NB4 (cell line): ENCODE measurements at regions not wholly inside any gene's neighbourhood (a gene's known extent, or its start where the extent isn't known, plus 50 kb on each side); places are given as distances from the start of the nearest gene placed in this dataset.

Experiments used
- DNase-seq: peaks from one replicate; pipeline ENCODE4 v3.0.0; 2010; ENCODE audit warnings: low read depth
- H3K4me3 ChIP-seq: one replicate; pipeline ENCODE4 v1.5.1; 2011; ENCODE audit warnings: mild to moderate bottlenecking, low read depth, low read length, moderate library complexity
- CTCF ChIP-seq: IDR thresholded peaks from one replicate; pipeline ENCODE4 v1.5.1; 2012; ENCODE audit warnings: low read depth, low read length
- MAX ChIP-seq: IDR thresholded peaks from 2 replicates; pipeline ENCODE4 v1.6.1; 2011; ENCODE audit warnings: low read depth, low read length
- MYC ChIP-seq: IDR thresholded peaks from 2 replicates; pipeline ENCODE4 v1.6.1; 2011; ENCODE audit warnings: low read depth, low read length
- POLR2A ChIP-seq: IDR thresholded peaks from 2 replicates; pipeline ENCODE4 v1.6.1; 2011; ENCODE audit warnings: mild to moderate bottlenecking; ENCODE audit not compliant: insufficient read length; ENCODE audit errors: extremely low read depth

GRCh38 chrX:39773150-39773549, 324.6 kb downstream of the BCOR start:
- TF ChIP-seq POLR2A, result no peak
- no peak for TF ChIP-seq MAX
- no peak for TF ChIP-seq MYC
- TF ChIP-seq CTCF, result no peak
- H3K4me3 ChIP-seq, result no peak overlapping the region

GRCh38 chrX:39773923-39774773, 323.6 kb downstream of the BCOR start:
- no peak for TF ChIP-seq POLR2A
- no peak for TF ChIP-seq CTCF

More at GRCh38 chrX:39773150-39773549, 324.6 kb downstream of the BCOR start:
- DNase-seq, result no peak

GRCh38 chrX:39774774-39775328, 322.9 kb downstream of the BCOR start:
- no peak overlapping the region for H3K4me3 ChIP-seq
- TF ChIP-seq MAX, result no peak
- TF ChIP-seq CTCF, result no peak
- no peak for TF ChIP-seq POLR2A
- TF ChIP-seq MYC, result no peak
- DNase-seq, result peak; percentile 38

More at GRCh38 chrX:39773923-39774773, 323.6 kb downstream of the BCOR start:
- no peak overlapping the region for H3K4me3 ChIP-seq
- DNase-seq, result peak; percentile 34

- no peak for DNase-seq
- H3K4me3 ChIP-seq, result no peak overlapping the region
- TF ChIP-seq CTCF (no peak), MAX (no peak), MYC (no peak), POLR2A (no peak)
Measured at GRCh38 chrX:39777623-39778025, 320.1 kb downstream of the BCOR start.

GRCh38 chrX:39779952-39780783, 317.6 kb downstream of the BCOR start:
- DNase-seq, result peak; percentile 49
- TF ChIP-seq MYC, result no peak
- peak; percentile 42; the same call in 1 of the 2 replicates for TF ChIP-seq MAX
- H3K4me3 ChIP-seq, result no peak overlapping the region

- TF ChIP-seq MYC, result no peak
- TF ChIP-seq MAX, result no peak
- TF ChIP-seq POLR2A, result no peak
- TF ChIP-seq CTCF, result no peak
- no peak for DNase-seq
- no peak overlapping the region for H3K4me3 ChIP-seq
Measured at GRCh38 chrX:39782276-39782675, 315.5 kb downstream of the BCOR start.
